Peyer's patch (tissue), 4 donors: ENCODE measurements at regions not wholly inside any gene's neighbourhood (a gene's known extent, or its start where the extent isn't known, plus 50 kb on each side); places are given as distances from the start of the nearest gene placed in this dataset.

ENCODE experiments used
- CTCF ChIP-seq, 6 experiments: fragments of 450-650 bp in 4 of 6; fragments of 200-600 bp in 2 of 6; sonication (generic) in 1 of 6; IDR thresholded peaks; one replicate each; pipeline ENCODE4 v1.5.1; 2017 to 2019; ENCODE audit warnings: antibody characterized with exemption in 6 of 6, mild to moderate bottlenecking in 3 of 6, moderate library complexity in 1 of 6
- POLR2A ChIP-seq, 2 donors: fragments of 450-650 bp; IDR thresholded peaks; one replicate each; pipeline ENCODE4 v1.5.1; 2017; ENCODE audit warnings: antibody characterized with exemption in 2 of 2, mild to moderate bottlenecking in 2 of 2, moderate library complexity in 2 of 2

- TF ChIP-seq CTCF (IDR thresholded peaks at IDR 0.05) (no peak), POLR2A (IDR thresholded peaks at IDR 0.05) (no peak)
Observed at GRCh38 chr12:80019691-80020090, 79.6 kb upstream of the OTOGL start.
